ENCODE measurements at regions not wholly inside any gene's neighbourhood (a gene's known extent, or its start where the extent isn't known, plus 50 kb on each side); places are given as distances from the start of the nearest gene placed in this dataset.

DNA sequence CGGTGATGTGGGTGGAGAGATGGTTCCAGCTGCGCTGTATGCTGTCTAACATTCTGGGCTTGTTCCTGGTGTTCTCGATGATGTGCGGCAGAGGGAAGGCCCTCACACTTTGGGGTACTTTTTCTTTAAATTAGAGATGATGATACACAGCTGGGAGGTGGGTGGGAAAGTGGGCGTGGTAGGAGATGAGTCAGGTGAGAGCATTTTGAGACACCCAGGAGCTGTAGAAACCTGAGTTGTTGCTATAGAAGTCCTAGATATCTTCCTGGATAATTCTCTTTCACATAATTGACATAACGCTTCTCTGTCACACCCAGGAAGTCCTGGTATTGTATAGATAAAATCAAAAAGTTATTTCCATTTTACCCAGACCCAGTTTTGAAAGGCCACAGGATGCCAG lies 103.8 kb upstream of the ALKAL2 start:
- TF ChIP-seq, protein P1, sequence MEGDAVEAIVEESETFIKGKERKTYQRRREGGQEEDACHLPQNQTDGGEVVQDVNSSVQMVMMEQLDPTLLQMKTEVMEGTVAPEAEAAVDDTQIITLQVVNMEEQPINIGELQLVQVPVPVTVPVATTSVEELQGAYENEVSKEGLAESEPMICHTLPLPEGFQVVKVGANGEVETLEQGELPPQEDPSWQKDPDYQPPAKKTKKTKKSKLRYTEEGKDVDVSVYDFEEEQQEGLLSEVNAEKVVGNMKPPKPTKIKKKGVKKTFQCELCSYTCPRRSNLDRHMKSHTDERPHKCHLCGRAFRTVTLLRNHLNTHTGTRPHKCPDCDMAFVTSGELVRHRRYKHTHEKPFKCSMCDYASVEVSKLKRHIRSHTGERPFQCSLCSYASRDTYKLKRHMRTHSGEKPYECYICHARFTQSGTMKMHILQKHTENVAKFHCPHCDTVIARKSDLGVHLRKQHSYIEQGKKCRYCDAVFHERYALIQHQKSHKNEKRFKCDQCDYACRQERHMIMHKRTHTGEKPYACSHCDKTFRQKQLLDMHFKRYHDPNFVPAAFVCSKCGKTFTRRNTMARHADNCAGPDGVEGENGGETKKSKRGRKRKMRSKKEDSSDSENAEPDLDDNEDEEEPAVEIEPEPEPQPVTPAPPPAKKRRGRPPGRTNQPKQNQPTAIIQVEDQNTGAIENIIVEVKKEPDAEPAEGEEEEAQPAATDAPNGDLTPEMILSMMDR (conservative IDR thresholded peaks at IDR 0.05; ENCODE audit: low read depth, low read length): no peak
- no peak for TF ChIP-seq EZH2 (IDR thresholded peaks at IDR 0.05; ENCODE audit: low read length, unreplicated experiment)

Data from PC-3 (cell line).